ENCODE measurements at regions not wholly inside any gene's neighbourhood (a gene's known extent, or its start where the extent isn't known, plus 50 kb on each side); places are given as distances from the start of the nearest gene placed in this dataset.

DNA sequence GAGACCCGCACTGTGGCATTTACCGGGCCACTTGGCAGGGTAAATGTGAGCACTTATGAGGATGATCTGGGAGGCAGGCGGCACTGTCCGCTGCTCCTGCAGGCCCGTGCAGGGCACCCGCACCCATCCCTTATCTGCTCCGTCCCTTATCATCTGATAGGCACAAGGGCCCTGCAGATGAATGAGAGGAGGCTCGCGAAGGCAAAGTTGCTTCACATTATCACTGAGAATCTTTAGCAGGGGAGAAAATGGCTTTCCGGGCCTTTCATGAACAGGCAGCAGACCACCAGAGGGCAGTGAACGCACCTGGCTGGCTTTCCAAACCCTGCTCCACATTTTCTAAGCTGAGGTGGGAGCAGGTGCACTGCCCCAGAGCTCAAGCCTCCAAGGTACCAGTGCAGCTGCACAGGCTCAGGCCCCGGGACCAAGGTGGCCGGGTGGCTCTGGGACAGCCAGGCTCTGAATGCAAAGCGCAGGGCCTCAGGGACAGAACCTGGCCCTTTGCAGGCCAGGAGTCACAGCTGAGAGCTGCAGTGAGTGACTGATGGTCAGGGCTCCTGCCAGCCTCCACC is 165.6 kb downstream of the SHANK2 start:
- H3K4me3 ChIP-seq (ENCODE audit: low read length), result no peak overlapping the region
- H4K20me1 ChIP-seq (ENCODE audit: insufficient read depth, low read length), result peaks cover 24% of the 10 kb centered on the region
- no peak for TF ChIP-seq EZH2phosphoT487 (IDR thresholded peaks at IDR 0.05; ENCODE audit: low read depth)
- TF ChIP-seq, protein P1, sequence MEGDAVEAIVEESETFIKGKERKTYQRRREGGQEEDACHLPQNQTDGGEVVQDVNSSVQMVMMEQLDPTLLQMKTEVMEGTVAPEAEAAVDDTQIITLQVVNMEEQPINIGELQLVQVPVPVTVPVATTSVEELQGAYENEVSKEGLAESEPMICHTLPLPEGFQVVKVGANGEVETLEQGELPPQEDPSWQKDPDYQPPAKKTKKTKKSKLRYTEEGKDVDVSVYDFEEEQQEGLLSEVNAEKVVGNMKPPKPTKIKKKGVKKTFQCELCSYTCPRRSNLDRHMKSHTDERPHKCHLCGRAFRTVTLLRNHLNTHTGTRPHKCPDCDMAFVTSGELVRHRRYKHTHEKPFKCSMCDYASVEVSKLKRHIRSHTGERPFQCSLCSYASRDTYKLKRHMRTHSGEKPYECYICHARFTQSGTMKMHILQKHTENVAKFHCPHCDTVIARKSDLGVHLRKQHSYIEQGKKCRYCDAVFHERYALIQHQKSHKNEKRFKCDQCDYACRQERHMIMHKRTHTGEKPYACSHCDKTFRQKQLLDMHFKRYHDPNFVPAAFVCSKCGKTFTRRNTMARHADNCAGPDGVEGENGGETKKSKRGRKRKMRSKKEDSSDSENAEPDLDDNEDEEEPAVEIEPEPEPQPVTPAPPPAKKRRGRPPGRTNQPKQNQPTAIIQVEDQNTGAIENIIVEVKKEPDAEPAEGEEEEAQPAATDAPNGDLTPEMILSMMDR (IDR thresholded peaks at IDR 0.05; ENCODE audit: low read depth, low read length), result peak; percentile 70
- peaks cover 26% of the 10 kb centered on the region for H3K27me3 ChIP-seq (ENCODE audit: low read depth, low read length)
- H3K79me2 ChIP-seq (ENCODE audit: low read length), result no peaks in the 10 kb centered on the region
- no peak overlapping the region for H3K27ac ChIP-seq (ENCODE audit: low read length)
- H3K4me1 ChIP-seq (ENCODE audit: low read length), result peaks cover 18% of the 10 kb centered on the region
- H3K4me2 ChIP-seq (ENCODE audit: low read length), result no peak overlapping the region
- no peak overlapping the region for H2AFZ ChIP-seq (ENCODE audit: low read depth, low read length)
- H3K36me3 ChIP-seq (replicated peaks; ENCODE audit: low read depth, low read length), result no peaks in the 10 kb centered on the region
- H3K9ac ChIP-seq (ENCODE audit: low read length), result no peak overlapping the region
- H3K9me3 ChIP-seq (ENCODE audit: insufficient read depth, low read length), result no peaks in the 10 kb centered on the region

- Histone ChIP-seq H4K20me1 (ENCODE audit: insufficient read depth, low read length) (peaks cover 16% of the 10 kb centered on the region), H3K36me3 (replicated peaks; ENCODE audit: low read depth, low read length) (no peaks in the 10 kb centered on the region), H3K27me3 (ENCODE audit: low read depth, low read length) (peaks cover 13% of the 10 kb centered on the region), H3K9me3 (ENCODE audit: insufficient read depth, low read length) (no peaks in the 10 kb centered on the region), H3K79me2 (ENCODE audit: low read length) (no peaks in the 10 kb centered on the region), H3K4me3 (ENCODE audit: low read length) (no peak overlapping the region), H2AFZ (ENCODE audit: low read depth, low read length) (no peak overlapping the region), H3K4me1 (ENCODE audit: low read length) (peaks cover 18% of the 10 kb centered on the region), H3K27ac (ENCODE audit: low read length) (no peak overlapping the region), H3K9ac (ENCODE audit: low read length) (no peak overlapping the region), H3K4me2 (ENCODE audit: low read length) (no peak overlapping the region)
- no peak for TF ChIP-seq EZH2phosphoT487 (IDR thresholded peaks at IDR 0.05; ENCODE audit: low read depth)
- TF ChIP-seq, protein P1 (IDR thresholded peaks at IDR 0.05; ENCODE audit: low read depth, low read length), result no peak
These were observed 167.9 kb downstream of the SHANK2 start for GRCh38 chr11:71084306-71085012.

- H3K4me1 ChIP-seq (ENCODE audit: low read length), result peaks cover 7% of the 10 kb centered on the region
- no peak overlapping the region for H3K9ac ChIP-seq (ENCODE audit: low read length)
- H2AFZ ChIP-seq (ENCODE audit: low read depth, low read length), result no peak overlapping the region
- no peak overlapping the region for H3K4me2 ChIP-seq (ENCODE audit: low read length)
- H3K9me3 ChIP-seq (ENCODE audit: insufficient read depth, low read length), result no peaks in the 10 kb centered on the region
- peaks cover 7% of the 10 kb centered on the region for H3K27me3 ChIP-seq (ENCODE audit: low read depth, low read length)
- peaks cover 9% of the 10 kb centered on the region; the same call in 1 of the 2 replicates for H4K20me1 ChIP-seq (ENCODE audit: insufficient read depth, low read length)
- no peak overlapping the region for H3K27ac ChIP-seq (ENCODE audit: low read length)
- H3K36me3 ChIP-seq (replicated peaks; ENCODE audit: low read depth, low read length), result no peaks in the 10 kb centered on the region
- no peak for TF ChIP-seq EZH2phosphoT487 (IDR thresholded peaks at IDR 0.05; ENCODE audit: low read depth)
- TF ChIP-seq, protein P1 (IDR thresholded peaks at IDR 0.05; ENCODE audit: low read depth, low read length), result no peak
- H3K79me2 ChIP-seq (ENCODE audit: low read length), result no peaks in the 10 kb centered on the region
- no peak overlapping the region for H3K4me3 ChIP-seq (ENCODE audit: low read length)
These were observed 169.3 kb downstream of the SHANK2 start for GRCh38 chr11:71083105-71083504.

GRCh38 chr11:71082454-71082853 is 169.9 kb downstream of the SHANK2 start:
- no peak overlapping the region for H3K9ac ChIP-seq (ENCODE audit: low read length)
- no peaks in the 10 kb centered on the region for H3K36me3 ChIP-seq (replicated peaks; ENCODE audit: low read depth, low read length)
- H4K20me1 ChIP-seq (ENCODE audit: insufficient read depth, low read length), result peaks cover 8% of the 10 kb centered on the region; the same call in 1 of the 2 replicates
- 0 out of 2 replicates have a peak, but pooled peaks cover under 1% of the 10 kb centered on the region for H3K4me1 ChIP-seq (ENCODE audit: low read length)
- no peak overlapping the region for H2AFZ ChIP-seq (ENCODE audit: low read depth, low read length)
- TF ChIP-seq EZH2phosphoT487 (IDR thresholded peaks at IDR 0.05; ENCODE audit: low read depth), result no peak
- TF ChIP-seq, protein P1 (IDR thresholded peaks at IDR 0.05; ENCODE audit: low read depth, low read length), result no peak
- no peaks in the 10 kb centered on the region for H3K9me3 ChIP-seq (ENCODE audit: insufficient read depth, low read length)
- no peak overlapping the region for H3K27ac ChIP-seq (ENCODE audit: low read length)
- no peaks in the 10 kb centered on the region for H3K79me2 ChIP-seq (ENCODE audit: low read length)
- H3K4me2 ChIP-seq (ENCODE audit: low read length), result no peak overlapping the region
- peaks cover 10% of the 10 kb centered on the region for H3K27me3 ChIP-seq (ENCODE audit: low read depth, low read length)
- no peak overlapping the region for H3K4me3 ChIP-seq (ENCODE audit: low read length)

All from OCI-LY3 (cell line).